HG03571 (cell line): ENCODE measurements at regions not wholly inside any gene's neighbourhood (a gene's known extent, or its start where the extent isn't known, plus 50 kb on each side); places are given as distances from the start of the nearest gene placed in this dataset.

Experiments
- ATAC-seq: cut with Tn5 transposase; IDR thresholded peaks from one replicate; pipeline ENCODE4 v1.9.1; 2021; ENCODE audit not compliant: unreplicated experiment

DNA sequence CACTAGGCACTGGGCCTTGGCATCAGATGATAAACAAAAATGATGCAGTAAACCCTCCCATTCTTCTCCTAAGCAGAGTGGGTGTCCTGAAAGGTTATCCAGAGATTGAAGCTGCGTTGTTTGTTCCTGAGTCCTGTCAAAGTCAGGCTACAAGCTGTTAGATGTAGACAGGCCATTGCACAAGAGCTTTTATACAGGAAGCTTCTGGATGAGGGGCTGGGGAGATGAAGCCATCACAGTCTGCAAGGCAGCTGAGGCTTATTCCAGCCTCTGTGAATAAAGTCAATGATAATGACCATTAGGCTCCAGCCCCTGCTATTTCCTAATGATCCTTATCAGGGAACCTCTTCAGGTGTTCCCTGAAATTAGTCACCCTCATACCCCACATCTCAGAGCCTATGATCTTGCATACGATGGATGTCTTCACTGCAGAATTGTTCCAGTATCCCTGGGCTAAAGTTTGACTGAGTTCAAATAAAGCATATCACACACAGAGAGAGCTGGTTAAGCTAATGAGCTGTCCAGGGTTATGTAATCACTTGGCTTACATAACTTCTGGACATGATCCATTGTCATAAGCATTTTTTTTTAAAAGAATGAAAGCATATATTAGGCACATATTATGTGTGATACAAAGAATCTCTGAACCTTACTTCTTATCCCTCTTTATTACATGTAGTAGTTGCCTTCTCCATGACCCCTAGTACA lies 337.1 kb upstream of the OR4E1 start:
- ATAC-seq, result no peak

DNA sequence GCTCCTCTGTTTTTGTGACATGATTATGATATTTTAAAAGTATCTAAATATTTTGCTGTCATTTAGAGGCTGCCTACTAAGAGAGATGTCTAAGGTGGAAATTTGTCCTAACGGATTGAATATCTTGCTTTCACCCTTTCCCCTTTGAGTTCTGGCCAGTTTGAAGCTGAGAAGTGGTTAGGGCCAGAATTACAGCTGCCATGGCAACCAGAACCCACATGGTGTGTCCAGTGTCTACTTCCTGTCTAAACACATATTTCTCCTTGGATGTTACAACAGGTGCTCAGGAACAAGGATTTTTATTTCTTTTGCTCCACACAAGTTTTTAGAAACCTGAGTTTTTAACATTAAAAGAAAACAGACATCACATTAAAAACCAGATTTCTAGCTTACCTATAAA lies 335.1 kb upstream of the OR4E1 start:
- no peak for ATAC-seq

DNA sequence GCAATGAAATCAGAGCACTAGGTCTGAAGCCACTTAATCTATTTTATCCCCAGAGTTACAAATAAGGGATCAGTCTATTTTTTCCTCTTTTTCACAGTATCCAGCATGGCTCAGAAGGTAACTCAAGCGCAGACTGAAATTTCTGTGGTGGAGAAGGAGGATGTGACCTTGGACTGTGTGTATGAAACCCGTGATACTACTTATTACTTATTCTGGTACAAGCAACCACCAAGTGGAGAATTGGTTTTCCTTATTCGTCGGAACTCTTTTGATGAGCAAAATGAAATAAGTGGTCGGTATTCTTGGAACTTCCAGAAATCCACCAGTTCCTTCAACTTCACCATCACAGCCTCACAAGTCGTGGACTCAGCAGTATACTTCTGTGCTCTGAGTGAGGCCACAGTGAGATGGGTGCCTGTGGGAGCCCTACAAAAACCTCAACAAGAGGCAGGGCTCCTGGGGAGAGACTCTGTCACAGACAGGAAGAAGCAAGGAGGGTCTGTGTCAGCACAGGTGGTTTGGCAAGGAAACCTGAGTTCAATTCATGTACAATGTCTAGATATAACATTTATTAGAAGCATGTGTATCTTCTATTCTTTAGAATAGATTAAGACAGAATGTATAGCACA lies 334.3 kb upstream of the OR4E1 start:
- no peak for ATAC-seq

DNA sequence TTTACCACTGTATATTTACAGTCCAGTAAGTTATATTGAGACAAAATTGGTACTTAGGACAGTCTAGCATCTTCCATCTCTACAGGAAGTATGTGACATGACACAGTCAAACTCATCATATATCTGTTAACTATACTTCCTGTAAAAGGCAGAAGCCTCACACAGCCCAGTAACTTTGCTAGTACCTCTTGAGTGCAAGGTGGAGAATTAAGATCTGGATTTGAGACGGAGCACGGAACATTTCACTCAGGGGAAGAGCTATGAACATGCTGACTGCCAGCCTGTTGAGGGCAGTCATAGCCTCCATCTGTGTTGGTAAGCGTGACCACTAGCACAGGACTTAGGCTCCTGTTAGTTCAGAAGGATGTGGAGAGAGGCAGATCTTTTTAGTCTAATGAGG lies 333.7 kb upstream of the OR4E1 start:
- no peak for ATAC-seq

DNA sequence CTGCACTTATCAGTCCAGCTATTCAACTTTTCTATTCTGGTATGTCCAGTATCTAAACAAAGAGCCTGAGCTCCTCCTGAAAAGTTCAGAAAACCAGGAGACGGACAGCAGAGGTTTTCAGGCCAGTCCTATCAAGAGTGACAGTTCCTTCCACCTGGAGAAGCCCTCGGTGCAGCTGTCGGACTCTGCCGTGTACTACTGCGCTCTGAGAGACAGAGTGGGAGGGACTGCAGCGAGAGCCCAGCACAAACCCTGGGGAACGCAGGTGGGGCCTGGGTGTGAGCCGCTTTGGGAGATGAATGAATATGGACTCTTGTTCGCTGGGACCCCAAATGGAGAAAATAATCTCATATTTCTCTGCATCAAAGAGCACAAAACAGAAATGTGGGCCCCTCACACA lies 329.8 kb upstream of the OR4E1 start:
- no peak for ATAC-seq

DNA sequence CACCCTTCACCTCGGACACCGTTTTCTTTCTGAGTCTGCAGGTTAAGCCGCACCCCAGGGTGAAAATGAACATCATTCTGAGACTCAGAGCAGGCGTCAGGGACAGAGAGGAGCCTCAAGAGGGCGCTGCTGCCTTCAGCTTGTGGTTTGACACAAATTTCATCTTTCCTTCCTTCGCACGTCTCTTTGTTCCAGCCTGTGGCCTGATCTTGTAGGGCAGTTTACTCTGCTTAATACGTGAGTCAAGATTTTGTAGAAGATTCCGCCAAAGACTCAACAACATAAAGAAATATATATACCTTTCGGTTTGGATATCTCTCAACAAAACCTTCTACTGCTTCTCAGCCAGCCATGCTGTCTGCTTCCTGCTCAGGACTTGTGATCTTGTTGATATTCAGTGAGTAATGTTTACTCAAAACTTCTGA lies 329.3 kb upstream of the OR4E1 start:
- ATAC-seq, result no peak

DNA sequence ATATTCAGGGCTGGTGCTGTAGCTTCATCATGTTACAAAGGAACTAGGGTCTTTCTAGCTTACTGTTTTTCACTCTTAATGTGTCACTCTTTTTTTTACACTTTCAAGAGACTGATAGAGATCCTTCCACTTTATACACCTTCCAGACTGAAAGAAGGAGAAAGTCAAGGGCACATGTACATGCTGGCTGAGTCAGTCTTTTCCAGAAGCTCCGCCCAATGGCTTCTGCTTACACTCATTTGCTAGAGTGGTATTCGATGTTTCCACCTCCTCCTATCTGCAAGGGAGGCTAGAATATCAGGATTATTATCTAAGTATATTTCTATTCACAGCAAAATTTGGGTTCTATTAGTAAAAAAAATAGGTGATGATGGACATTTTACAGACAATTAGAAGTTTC lies 325.8 kb upstream of the OR4E1 start:
- no peak for ATAC-seq

DNA sequence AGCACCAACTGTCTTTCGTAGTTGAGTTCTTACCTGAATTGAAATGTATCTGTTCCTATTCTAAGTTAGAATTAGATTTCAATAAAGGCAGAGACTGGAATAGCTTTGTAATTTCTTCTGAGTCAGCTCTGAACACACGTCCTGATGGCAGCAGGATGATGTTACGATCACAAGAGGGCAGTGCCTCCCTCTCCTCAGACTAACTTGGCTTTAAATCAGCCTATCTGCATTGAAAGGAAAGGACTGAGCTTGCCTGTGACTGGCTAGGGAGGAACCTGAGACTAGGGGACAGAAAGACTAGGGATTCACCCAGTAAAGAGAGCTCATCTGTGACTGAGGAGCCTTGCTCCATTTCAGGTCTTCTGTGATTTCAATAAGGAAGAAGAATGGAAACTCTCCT lies 323.7 kb upstream of the OR4E1 start:
- no peak for ATAC-seq

DNA sequence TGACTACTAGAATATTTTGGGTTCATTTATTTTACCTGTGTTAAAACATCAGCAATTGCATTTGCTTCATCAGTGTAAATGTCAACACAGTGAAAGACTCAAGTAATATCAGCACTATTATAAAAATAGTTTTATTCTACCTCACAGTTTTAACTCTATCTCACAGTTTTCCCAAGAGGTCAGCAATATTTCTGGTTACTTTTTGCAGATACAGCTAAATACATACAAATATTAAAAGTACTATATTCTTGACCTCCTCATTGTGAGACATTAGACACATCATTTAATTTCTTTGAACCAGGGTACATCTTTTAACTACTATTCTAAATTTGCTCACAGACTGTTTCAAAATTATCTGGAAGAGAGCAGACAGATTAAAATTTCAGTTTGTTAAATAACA lies 321.7 kb upstream of the OR4E1 start:
- ATAC-seq, result no peak

DNA sequence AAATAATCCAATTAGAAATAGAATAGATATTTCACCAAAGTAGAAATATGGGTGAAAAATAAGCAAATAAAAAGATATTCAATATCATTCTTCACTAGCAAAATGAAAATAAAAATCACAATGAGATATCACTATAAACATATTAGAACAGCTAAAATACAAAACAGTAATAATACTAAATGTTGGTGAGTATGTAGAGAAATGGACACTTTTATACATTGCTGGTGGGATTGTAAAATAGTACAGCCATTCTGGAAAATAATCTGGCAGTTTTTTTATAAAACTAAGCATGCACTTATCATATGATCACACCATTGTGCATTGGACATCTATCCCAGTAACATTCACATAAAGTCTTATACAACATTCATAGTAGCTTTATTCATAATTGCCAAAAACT lies 320.2 kb upstream of the OR4E1 start:
- ATAC-seq, result no peak

DNA sequence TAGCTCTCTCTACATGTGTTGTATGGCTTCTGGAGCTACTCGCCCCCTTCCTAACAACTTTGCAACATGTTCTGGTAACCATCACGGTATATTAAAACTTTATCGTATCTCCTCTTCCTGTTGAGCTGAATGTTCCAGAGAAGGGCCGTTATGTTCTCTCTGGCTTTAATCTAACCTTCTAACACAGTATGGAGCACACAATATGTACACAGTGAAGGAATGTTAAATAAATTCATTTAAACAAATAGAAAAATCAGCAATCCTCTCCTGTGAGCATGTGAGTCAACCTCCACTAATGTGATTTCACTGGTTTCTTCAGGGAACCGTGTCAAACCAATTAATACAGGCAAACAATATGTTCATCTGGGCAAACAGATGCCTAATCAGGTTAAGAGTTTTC lies 319.5 kb upstream of the OR4E1 start:
- ATAC-seq, result no peak

DNA sequence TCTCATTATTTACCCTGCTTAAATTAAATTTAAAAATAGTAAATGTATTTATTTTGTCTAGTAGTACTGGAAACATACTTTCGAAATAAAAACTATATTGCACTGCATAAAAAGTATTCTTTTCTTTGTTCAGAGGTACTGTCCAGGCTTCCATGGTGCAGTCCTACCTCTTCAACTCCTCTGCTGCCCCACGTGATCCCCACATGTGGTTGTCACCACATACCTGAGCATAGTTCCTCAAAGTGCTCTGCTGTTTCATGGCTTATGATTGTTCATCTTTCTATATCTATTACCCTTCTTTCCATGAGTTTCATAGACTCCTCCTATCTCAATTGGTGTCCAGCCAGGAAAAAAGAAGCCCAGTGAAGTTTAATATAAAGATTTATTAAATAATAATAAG lies 317.5 kb upstream of the OR4E1 start:
- no peak for ATAC-seq

DNA sequence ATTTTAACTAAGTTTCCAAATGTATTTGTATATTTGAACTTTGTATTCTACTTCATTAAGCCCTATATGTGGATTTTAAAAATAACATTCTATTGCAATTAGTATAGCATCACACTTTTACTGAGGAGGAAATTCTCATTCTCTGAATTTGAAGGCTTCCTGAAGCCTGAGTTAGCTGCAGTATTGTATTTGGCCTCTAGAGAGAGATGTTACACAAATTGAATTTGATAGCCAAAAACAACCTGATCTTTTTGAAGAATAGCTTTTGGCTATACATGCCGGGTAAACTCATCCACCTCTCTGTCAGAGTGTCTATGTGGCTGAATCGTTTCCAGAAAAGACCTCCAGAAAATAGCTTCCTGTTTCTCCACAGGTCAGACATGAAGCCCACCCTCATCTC lies 316.5 kb upstream of the OR4E1 start:
- no peak for ATAC-seq

DNA sequence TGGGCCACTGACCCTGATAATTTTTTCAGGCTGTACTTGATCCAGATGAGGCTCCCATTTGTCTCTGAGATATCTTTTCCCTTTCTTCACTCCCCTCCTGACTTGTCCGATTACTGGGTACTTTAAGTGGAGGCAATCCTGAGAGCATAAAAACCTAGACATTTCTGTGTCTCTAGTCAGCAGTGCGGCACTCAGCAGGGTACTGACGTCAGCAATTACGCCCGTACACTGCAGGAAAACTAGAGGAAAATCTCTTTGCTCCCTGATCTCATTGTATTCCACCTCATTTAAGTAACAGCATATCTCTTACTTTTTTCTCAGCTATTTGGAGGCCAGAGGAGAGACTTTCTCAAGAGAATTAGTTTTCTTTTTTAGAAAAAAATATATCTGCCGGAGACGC lies 315.5 kb upstream of the OR4E1 start:
- no peak for ATAC-seq

DNA sequence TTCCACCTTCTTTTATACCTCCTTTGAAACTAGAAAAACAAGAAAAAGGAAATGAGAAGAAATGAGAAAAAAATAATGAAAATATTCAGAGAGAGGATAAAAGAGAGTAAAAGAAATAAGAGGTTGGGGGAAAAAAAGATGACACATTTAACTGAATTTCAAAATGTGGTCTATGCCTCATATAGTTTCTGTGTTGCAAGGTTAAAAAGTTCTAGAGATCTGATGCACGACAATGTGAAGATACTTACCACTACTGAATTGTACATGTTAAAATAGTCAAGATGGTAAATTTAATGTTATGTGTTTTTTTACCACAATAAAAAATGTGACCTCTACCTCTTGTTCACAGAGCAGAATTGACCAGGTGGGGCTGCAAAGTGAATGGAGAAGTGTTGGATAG lies 314.8 kb upstream of the OR4E1 start:
- ATAC-seq, result no peak

DNA sequence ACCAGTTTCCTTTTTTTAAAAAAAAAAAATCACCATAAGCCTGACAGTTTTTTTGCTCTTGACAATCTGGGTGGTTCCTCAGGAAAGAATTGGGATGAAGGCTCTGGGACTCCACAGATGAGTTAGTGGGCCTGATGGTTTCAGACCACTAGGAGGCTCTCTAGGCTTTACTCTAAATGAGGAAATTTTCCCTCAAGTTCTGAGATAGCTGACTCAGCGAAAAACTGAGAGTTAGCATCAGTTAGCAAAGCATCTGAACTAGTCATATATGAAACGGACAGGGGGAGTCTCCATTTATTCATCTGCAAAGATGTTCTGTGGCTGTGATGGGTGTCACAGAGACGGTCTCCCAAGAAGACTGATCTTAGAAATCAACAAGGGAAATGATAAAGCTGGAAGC lies 314.3 kb upstream of the OR4E1 start:
- ATAC-seq, result no peak

DNA sequence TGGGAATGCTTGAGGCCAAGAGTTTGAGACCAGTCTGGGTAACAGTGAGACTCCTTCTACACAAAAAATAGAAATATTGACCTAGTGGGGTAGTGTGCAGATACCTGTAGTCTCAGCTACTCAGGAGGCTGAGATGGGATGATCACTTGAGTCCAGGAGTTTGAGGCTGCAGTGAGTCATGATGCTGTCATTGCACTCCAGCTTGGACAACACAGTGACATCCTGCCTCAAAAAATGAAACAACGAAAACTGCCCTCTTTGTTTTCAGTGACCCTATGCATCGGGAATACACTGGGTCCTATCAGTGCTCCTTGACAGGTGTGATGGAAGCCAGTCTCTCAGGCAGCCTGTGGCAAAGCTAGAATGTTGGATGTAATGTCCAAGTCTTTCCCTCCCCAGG lies 311.5 kb upstream of the OR4E1 start:
- ATAC-seq, result no peak

DNA sequence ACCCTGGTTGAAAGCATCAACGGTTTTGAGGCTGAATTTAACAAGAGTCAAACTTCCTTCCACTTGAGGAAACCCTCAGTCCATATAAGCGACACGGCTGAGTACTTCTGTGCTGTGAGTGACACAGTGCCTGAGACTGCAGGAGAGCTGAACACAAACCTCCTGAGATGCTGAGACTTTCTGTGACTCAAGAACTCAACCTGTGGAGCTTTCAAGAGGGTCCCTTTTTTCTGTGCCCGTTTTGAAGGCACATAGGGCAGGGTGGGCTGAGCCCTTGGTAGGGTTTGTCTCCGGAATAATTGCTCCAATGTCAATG lies 305.3 kb upstream of the OR4E1 start:
- no peak for ATAC-seq

DNA sequence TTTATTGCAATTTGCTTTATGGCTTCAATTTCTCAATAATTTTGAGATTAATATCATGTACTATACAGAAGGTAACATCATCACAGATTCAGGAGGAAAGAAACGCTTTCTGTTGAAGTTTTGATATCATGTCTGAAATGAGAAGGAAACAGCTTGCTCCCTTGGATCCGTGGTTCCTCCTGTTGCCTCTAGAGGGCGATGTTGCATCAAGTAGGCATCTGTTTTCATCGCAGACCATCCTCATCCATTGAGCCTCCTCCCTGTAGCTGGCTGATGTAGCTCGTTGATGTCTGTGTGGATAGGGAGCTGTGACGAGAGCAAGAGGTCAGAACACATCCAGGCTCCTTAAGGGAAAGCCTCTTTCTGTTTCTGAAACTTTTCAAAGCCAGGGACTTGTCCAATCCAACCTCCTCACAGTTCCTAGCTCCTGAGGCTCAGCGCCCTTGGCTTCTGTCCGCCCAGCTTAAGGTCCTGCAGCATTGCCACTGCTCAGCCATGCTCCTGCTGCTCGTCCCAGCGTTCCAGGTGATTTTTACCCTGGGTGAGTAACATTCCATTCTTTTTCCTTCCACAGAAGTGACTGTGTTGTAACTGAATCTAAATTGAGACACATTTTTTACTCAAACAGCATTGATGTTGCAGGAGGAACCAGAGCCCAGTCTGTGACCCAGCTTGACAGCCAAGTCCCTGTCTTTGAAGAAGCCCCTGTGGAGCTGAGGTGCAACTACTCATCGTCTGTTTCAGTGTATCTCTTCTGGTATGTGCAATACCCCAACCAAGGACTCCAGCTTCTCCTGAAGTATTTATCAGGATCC lies 304.8 kb upstream of the OR4E1 start:
- ATAC-seq, result no peak

DNA sequence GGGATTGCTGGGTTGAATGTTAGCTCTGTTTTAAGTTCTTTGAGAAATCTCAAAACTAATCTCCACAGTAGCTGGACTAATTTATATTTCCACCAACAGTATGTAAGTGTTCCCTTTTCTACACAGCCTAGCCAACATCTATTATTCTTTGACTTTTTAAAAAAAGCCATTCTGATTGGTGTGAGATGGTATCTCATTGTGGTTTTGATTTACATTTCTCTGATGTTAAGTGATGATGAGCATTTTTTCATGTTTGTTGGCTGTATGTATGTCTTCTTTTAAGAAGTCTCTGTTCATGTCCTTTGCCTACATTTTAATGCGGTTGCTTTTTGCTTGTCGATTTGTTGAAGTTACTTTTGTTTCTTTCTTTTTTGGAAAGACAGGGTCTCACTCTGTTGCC lies 301.1 kb upstream of the OR4E1 start:
- no peak for ATAC-seq

DNA sequence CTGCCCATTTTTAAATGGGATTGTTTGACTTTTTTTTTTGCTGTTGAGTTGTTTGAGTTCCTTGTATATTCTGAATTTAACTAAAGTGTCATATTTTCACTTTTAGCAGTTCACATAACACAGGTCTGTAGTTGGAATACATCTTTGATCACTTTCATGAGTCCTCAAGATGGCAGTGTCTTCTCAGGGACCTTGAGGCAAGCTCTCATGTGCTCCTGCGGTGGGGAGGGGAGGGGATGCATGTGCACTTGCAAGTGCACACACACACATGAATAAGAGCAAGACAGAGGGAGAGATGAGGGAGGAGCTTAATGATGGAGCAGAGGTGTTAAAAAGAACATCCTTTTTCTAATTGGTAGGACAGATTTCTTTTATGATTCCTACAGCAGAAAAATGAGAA lies 291.4 kb upstream of the OR4E1 start:
- ATAC-seq, result no peak

DNA sequence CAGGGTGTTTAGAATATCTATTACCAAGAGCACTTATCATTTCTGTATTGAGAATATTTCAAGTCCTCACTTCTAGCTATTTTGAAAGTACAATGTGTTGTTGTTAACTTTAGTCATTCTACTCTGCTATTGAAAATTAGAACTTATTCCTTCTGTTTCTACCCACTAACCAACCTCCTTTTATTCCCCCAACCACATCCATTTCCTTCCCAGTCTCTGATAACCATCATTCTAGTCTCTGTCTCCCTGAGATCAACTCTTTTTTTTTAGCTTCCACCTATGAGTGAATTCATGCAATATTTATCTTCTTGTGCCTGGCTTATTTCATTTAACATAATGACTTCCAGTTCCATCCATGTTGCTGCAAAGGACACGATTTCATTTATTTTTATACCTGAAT lies 290.6 kb upstream of the OR4E1 start:
- no peak for ATAC-seq
